Neutrophil (primary cell): ENCODE measurements at regions not wholly inside any gene's neighbourhood (a gene's known extent, or its start where the extent isn't known, plus 50 kb on each side); places are given as distances from the start of the nearest gene placed in this dataset.

ENCODE experiments used
- H3K27ac ChIP-seq: fragments of 200-600 bp; sonication (generic); 2 replicates; pipeline ENCODE4 v1.5.1; 2016; ENCODE audit warnings: mild to moderate bottlenecking, moderate library complexity
- H3K27me3 ChIP-seq: fragments of 200-600 bp; sonication (generic); 2 replicates; pipeline ENCODE4 v1.6.0; 2016; ENCODE audit warnings: mild to moderate bottlenecking
- H3K36me3 ChIP-seq: fragments of 200-600 bp; sonication (generic); 2 replicates; pipeline ENCODE4 v1.5.1; 2017
- H3K4me1 ChIP-seq, 2 experiments: fragments of 200-600 bp in 1 of 2; sonication (generic) in 1 of 2; 1 replicate in 1 of 2; 2 replicates in 1 of 2; pipeline versions ENCODE4 v1.5.1 to v1.6.1; 2013 to 2016; ENCODE audit warnings: low read depth in 1 of 2, low read length in 1 of 2, mild to moderate bottlenecking in 1 of 2, moderate library complexity in 1 of 2; ENCODE audit not compliant: control insufficient read depth in 1 of 2, insufficient read depth in 1 of 2
- H3K4me3 ChIP-seq, 2 experiments: fragments of 200-600 bp in 1 of 2; sonication (generic) in 1 of 2; 1 replicate in 1 of 2; 2 replicates in 1 of 2; pipeline ENCODE4 v1.5.1; 2013 to 2016; ENCODE audit warnings: low read depth in 1 of 2, low read length in 1 of 2, mild to moderate bottlenecking in 1 of 2, moderate library complexity in 1 of 2
- H3K9me3 ChIP-seq: fragments of 200-600 bp; sonication (generic); 2 replicates; pipeline ENCODE4 v1.5.1; 2016
- CTCF ChIP-seq: fragments of 200-600 bp; sonication (generic); IDR thresholded peaks from 2 replicates; pipeline ENCODE4 v1.5.1; 2016; ENCODE audit warnings: antibody characterized with exemption

GRCh38 chr3:102079809-102080197 is 230.5 kb downstream of the NFKBIZ start:
- H3K36me3 ChIP-seq, result no peaks in the 10 kb centered on the region
- no peaks in the 10 kb centered on the region for H3K4me1 ChIP-seq
- TF ChIP-seq CTCF, result no peak
- H3K9me3 ChIP-seq, result no peaks in the 10 kb centered on the region
- H3K27me3 ChIP-seq, result no peaks in the 10 kb centered on the region
- no peak overlapping the region for H3K4me3 ChIP-seq
- no peak overlapping the region for H3K27ac ChIP-seq

GRCh38 chr3:102081572-102082289 is 232.4 kb downstream of the NFKBIZ start:
- TF ChIP-seq CTCF, result no peak
- Histone ChIP-seq H3K36me3 (no peaks in the 10 kb centered on the region), H3K4me3 (no peak overlapping the region), H3K4me1 (no peaks in the 10 kb centered on the region), H3K27ac (no peak overlapping the region), H3K9me3 (no peaks in the 10 kb centered on the region), H3K27me3 (no peaks in the 10 kb centered on the region)

GRCh38 chr3:102083473-102083872 is 234.2 kb downstream of the NFKBIZ start:
- no peaks in the 10 kb centered on the region for H3K9me3 ChIP-seq
- TF ChIP-seq CTCF, result no peak
- H3K27ac ChIP-seq, result no peak overlapping the region
- no peaks in the 10 kb centered on the region for H3K4me1 ChIP-seq
- no peak overlapping the region for H3K4me3 ChIP-seq
- no peaks in the 10 kb centered on the region for H3K27me3 ChIP-seq
- no peaks in the 10 kb centered on the region for H3K36me3 ChIP-seq

GRCh38 chr3:102084006-102084405 is 234.7 kb downstream of the NFKBIZ start:
- Histone ChIP-seq H3K4me1 (no peaks in the 10 kb centered on the region), H3K9me3 (no peaks in the 10 kb centered on the region), H3K27me3 (no peaks in the 10 kb centered on the region), H3K27ac (no peak overlapping the region), H3K36me3 (no peaks in the 10 kb centered on the region), H3K4me3 (no peak overlapping the region)
- no peak for TF ChIP-seq CTCF

GRCh38 chr3:102084704-102085103 is 235.4 kb downstream of the NFKBIZ start:
- no peaks in the 10 kb centered on the region for H3K4me1 ChIP-seq
- H3K27ac ChIP-seq, result no peak overlapping the region
- no peaks in the 10 kb centered on the region for H3K9me3 ChIP-seq
- no peak overlapping the region for H3K4me3 ChIP-seq
- no peaks in the 10 kb centered on the region for H3K36me3 ChIP-seq
- H3K27me3 ChIP-seq, result no peaks in the 10 kb centered on the region
- no peak for TF ChIP-seq CTCF
